OCI-LY7 (cell line): ENCODE measurements at regions not wholly inside any gene's neighbourhood (a gene's known extent, or its start where the extent isn't known, plus 50 kb on each side); places are given as distances from the start of the nearest gene placed in this dataset.

Experiments
- EZH2phosphoT487 ChIP-seq: fragments of 200-600 bp; sonication (generic); IDR thresholded peaks from 2 replicates; pipeline ENCODE4 v1.6.1; 2018; ENCODE audit warnings: low read depth, borderline replicate concordance, mild to moderate bottlenecking, mixed run types, antibody characterized with exemption, low read length, moderate library complexity, mixed read lengths
- TF ChIP-seq, protein P1 (sequence below): fragments of 200-600 bp; sonication (generic); conservative IDR thresholded peaks from 2 replicates; pipeline ENCODE4 v1.5.1; 2014; ENCODE audit warnings: mild to moderate bottlenecking, antibody characterized with exemption, low read length, moderate library complexity, mixed read lengths

DNA sequence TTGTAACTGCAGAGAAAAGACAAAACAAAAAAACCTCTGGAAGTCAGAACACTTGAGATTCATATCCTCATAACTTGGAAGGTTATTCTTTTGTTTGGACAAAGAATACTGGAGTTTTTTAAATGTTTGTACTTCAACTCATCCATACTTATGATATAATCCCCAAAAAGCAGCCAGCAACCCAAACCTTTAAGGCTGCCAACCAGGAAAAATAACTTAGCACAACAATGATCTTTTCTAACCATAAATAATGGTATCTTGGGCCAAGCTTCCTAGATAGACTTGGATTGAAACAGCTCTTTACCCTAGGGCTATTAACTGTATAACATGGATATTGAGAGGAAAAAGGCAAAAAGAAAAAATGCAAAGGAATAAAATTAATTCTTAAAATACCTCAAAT, 335.1 kb downstream of the LTN1 start:
- TF ChIP-seq, protein P1, sequence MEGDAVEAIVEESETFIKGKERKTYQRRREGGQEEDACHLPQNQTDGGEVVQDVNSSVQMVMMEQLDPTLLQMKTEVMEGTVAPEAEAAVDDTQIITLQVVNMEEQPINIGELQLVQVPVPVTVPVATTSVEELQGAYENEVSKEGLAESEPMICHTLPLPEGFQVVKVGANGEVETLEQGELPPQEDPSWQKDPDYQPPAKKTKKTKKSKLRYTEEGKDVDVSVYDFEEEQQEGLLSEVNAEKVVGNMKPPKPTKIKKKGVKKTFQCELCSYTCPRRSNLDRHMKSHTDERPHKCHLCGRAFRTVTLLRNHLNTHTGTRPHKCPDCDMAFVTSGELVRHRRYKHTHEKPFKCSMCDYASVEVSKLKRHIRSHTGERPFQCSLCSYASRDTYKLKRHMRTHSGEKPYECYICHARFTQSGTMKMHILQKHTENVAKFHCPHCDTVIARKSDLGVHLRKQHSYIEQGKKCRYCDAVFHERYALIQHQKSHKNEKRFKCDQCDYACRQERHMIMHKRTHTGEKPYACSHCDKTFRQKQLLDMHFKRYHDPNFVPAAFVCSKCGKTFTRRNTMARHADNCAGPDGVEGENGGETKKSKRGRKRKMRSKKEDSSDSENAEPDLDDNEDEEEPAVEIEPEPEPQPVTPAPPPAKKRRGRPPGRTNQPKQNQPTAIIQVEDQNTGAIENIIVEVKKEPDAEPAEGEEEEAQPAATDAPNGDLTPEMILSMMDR = no peak
- no peak for TF ChIP-seq EZH2phosphoT487
